GM12891 (cell line): ENCODE measurements at regions not wholly inside any gene's neighbourhood (a gene's known extent, or its start where the extent isn't known, plus 50 kb on each side); places are given as distances from the start of the nearest gene placed in this dataset.

ENCODE experiments used
- POLR2A ChIP-seq: IDR thresholded peaks from 2 replicates; pipeline ENCODE4 v1.6.1; 2011; ENCODE audit warnings: low read depth, low read length, control low read depth
- POLR2AphosphoS5 ChIP-seq: IDR thresholded peaks from 2 replicates; pipeline ENCODE4 v1.6.1; 2011; ENCODE audit warnings: low read depth, low read length, control low read depth
- SPI1 ChIP-seq: IDR thresholded peaks from 2 replicates; pipeline ENCODE4 v1.6.1; 2011; ENCODE audit warnings: low read depth, low read length, control low read depth
- TAF1 ChIP-seq: IDR thresholded peaks from 2 replicates; pipeline ENCODE4 v1.6.1; 2011; ENCODE audit warnings: low read depth, low read length, control low read depth

DNA sequence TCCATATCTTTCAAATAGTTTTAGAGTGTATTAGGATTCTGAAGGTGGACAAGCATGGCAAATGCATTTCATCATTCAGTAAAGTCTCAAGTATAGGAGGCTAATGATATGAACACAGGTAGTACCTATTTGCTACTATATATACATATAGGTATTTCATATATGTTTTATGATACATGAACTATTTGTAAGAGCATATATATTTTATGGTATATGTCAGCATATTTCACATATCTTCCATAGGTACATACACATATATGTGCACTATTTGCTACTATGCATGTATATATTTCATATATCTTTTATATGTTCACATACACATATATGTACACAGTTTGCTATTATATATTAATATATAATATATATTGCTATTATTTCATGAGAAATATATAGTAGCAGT lies 1291.7 kb upstream of the MIR17HG start:
- TF ChIP-seq TAF1 (no peak), POLR2AphosphoS5 (no peak), POLR2A (no peak), SPI1 (no peak)
